DOHH2 (cell line): ENCODE measurements at regions not wholly inside any gene's neighbourhood (a gene's known extent, or its start where the extent isn't known, plus 50 kb on each side); places are given as distances from the start of the nearest gene placed in this dataset.

Experiments
- CTCF ChIP-seq: fragments of 200-600 bp; sonication (generic); IDR thresholded peaks from one replicate; pipeline ENCODE4 v1.5.1; 2014; ENCODE audit warnings: antibody characterized with exemption, mild to moderate bottlenecking, low read depth, low read length; ENCODE audit not compliant: poor library complexity, severe bottlenecking
- EZH2phosphoT487 ChIP-seq: fragments of 200-600 bp; sonication (generic); IDR thresholded peaks from 2 replicates; pipeline ENCODE4 v1.6.1; 2017; ENCODE audit warnings: borderline replicate concordance, mild to moderate bottlenecking, antibody characterized with exemption, low read length, moderate library complexity, mixed read lengths

- TF ChIP-seq CTCF (no peak), EZH2phosphoT487 (no peak)
Measured at GRCh38 chr11:33945481-33946268, 53.8 kb upstream of the LMO2 start.
